BJ (cell line): ENCODE measurements at regions not wholly inside any gene's neighbourhood (a gene's known extent, or its start where the extent isn't known, plus 50 kb on each side); places are given as distances from the start of the nearest gene placed in this dataset.

ENCODE experiments used
- CTCF ChIA-PET: fragments of 350-600 bp; formaldehyde crosslinking; extraction: SDS; loops from one replicate; lab custom pipeline; 2021; ENCODE audit warnings: antibody characterized with exemption, inconsistent platforms; lab: Yijun Ruan, JAX
- POLR2A ChIA-PET: fragments of 300-600 bp; sonication (Branson Sonifier 250); formaldehyde crosslinking; extraction: SDS; loops from one replicate; lab custom pipeline; 2021; ENCODE audit warnings: antibody characterized with exemption; lab: Charles Lee
- DNase-seq: peaks from one replicate; pipeline ENCODE4 v3.0.0-alpha.2; 2011; ENCODE audit warnings: low read depth
- H3K27me3 ChIP-seq: 2 replicates; pipeline ENCODE4 v1.6.0; 2011; ENCODE audit warnings: low read length; ENCODE audit not compliant: control insufficient read depth, insufficient read depth
- H3K36me3 ChIP-seq: 2 replicates; pipeline ENCODE4 v1.5.1; 2011; ENCODE audit warnings: low read length; ENCODE audit not compliant: control insufficient read depth, insufficient read depth
- H3K4me3 ChIP-seq: 2 replicates; pipeline ENCODE4 v1.5.1; 2011; ENCODE audit warnings: low read depth, mild to moderate bottlenecking, control low read depth, low read length
- TF ChIP-seq, protein P1 (sequence below): IDR thresholded peaks from 2 replicates; pipeline ENCODE4 v1.5.1; 2011; ENCODE audit warnings: low read depth, mild to moderate bottlenecking, control low read depth, inconsistent platforms, low read length, moderate library complexity; ENCODE audit not compliant: insufficient read depth

- POLR2A ChIA-PET, result interaction anchor here (0.6 kb wide), 1 partner anchor 133 kb away, joined by 3 read pairs; no protein-coding TSS in a partner anchor
- no peaks in the 10 kb centered on the region for H3K36me3 ChIP-seq
- no peaks in the 10 kb centered on the region for H3K27me3 ChIP-seq
- DNase-seq, result no peak
- no peak overlapping the region for H3K4me3 ChIP-seq
- TF ChIP-seq, protein P1, sequence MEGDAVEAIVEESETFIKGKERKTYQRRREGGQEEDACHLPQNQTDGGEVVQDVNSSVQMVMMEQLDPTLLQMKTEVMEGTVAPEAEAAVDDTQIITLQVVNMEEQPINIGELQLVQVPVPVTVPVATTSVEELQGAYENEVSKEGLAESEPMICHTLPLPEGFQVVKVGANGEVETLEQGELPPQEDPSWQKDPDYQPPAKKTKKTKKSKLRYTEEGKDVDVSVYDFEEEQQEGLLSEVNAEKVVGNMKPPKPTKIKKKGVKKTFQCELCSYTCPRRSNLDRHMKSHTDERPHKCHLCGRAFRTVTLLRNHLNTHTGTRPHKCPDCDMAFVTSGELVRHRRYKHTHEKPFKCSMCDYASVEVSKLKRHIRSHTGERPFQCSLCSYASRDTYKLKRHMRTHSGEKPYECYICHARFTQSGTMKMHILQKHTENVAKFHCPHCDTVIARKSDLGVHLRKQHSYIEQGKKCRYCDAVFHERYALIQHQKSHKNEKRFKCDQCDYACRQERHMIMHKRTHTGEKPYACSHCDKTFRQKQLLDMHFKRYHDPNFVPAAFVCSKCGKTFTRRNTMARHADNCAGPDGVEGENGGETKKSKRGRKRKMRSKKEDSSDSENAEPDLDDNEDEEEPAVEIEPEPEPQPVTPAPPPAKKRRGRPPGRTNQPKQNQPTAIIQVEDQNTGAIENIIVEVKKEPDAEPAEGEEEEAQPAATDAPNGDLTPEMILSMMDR, result no peak
- CTCF ChIA-PET, result interaction anchor here (1.6 to 2.0 kb wide), 2 partner anchors 17 kb away, joined by 5 read pairs; no protein-coding TSS in a partner anchor
Measured at GRCh38 chr12:88951177-88951576, 370.9 kb upstream of the KITLG start.

DNA sequence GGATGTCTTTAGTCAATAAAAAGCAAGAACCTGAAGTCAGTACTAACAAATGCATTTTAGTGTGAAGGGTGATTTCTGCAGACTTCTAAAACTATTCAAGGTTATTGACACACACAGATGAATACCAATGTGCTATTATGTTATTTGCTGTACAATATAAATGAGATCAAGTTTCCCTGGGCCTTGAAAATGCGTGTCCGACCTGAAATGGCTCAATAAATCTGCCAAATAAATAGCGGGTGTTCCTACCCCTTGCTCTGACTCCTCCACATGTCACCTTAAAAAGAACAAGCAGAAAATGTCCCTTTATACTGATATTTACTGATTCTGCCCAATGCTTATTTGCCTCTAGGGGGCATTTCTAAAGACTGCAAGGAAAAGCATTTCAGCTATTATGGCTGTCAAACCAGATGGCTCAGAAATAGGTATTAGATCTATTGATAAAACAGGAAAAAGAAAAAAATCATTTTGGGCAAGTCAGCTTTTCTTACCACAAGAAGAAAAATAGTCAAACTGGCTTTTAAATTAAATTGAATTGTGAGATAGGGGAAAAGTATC is 367.3 kb upstream of the KITLG start:
- ChIA-PET CTCF (interaction anchor here (0.6 to 1.6 kb wide), 5 partner anchors 9 to 515 kb away, joined by 3 to 4 read pairs (median 3); no protein-coding TSS in a partner anchor), POLR2A (no interaction called here)
- no peak for DNase-seq
- TF ChIP-seq, protein P1, result no peak; the same call in 1 of the 2 replicates
- H3K27me3 ChIP-seq, result no peaks in the 10 kb centered on the region
- H3K4me3 ChIP-seq, result no peak overlapping the region
- H3K36me3 ChIP-seq, result no peaks in the 10 kb centered on the region

DNA sequence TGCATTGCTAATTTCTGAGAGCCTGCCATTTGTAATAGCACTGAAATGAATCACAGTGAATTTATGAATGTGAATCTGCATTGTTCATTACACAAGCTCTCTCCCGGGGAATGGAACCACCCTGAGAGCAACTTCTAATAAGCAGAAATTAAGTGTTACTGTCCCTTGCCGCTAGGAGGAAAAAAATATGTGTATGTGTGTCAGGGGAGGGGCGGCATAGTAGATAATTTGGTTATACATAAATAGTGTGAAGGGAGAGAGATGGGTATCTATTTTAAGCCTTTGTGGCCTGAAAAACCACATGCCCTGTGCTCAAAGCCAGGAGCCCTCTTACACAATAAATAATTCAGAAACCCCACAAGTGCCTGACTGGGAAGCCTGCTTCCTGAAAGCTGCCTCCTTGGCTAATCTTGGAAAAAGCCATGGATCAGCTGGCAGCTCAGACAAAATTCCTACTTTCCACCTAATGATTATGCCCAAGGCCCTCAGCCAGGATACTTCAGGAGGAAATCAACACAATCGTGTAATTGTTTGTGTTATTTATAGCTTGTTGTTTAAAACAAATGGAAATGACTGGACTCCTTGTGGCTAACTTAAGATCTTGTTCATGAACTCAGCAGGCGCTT is 366.2 kb upstream of the KITLG start:
- DNase-seq, result peak; percentile 64
- no peaks in the 10 kb centered on the region for H3K36me3 ChIP-seq
- no peaks in the 10 kb centered on the region for H3K27me3 ChIP-seq
- CTCF ChIA-PET, result interaction anchor here (1.0 to 1.6 kb wide), 8 partner anchors 8 to 538 kb away, joined by 3 to 5 read pairs (median 3); no protein-coding TSS in a partner anchor
- H3K4me3 ChIP-seq, result no peak overlapping the region
- TF ChIP-seq, protein P1, result peak; percentile 18
- POLR2A ChIA-PET, result interaction anchor here (0.5 kb wide), 1 partner anchor 351 kb away, joined by 14 read pairs; no protein-coding TSS in a partner anchor

GRCh38 chr12:88945051-88945732 is 364.9 kb upstream of the KITLG start:
- Histone ChIP-seq H3K27me3 (no peaks in the 10 kb centered on the region), H3K36me3 (no peaks in the 10 kb centered on the region), H3K4me3 (no peak overlapping the region)
- ChIA-PET POLR2A (no interaction called here), CTCF (no interaction called here)
- DNase-seq, result no peak
- TF ChIP-seq, protein P1, result no peak

- no peak overlapping the region for H3K4me3 ChIP-seq
- no peaks in the 10 kb centered on the region for H3K27me3 ChIP-seq
- CTCF ChIA-PET, result no interaction called here
- TF ChIP-seq, protein P1, result no peak
- no peaks in the 10 kb centered on the region for H3K36me3 ChIP-seq
- POLR2A ChIA-PET, result no interaction called here
- DNase-seq, result no peak
Measured at GRCh38 chr12:88944397-88944796, 364.1 kb upstream of the KITLG start.
